ENCODE measurements at regions not wholly inside any gene's neighbourhood (a gene's known extent, or its start where the extent isn't known, plus 50 kb on each side); places are given as distances from the start of the nearest gene placed in this dataset.

DNA sequence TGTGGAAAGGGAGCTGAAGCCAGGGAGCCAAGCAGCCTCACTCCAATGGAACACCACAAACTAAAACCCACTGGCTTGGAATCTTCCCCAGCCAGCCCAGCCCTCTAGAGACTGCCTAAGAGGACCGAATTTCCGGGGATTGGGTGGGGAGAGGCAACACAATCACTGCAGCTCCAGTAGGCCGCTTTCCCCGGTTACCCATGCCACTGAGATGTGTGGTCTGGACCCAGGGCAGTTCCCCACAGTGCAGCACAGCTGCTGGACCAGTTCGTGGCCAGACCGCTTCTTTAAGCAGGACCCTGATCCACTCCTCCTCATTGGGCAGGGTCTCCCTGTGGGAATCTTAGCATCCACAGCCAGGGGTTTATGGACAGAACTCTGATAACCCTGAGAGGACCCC is 91.9 kb upstream of the PAGE3 start:
- TF ChIP-seq, protein P1, sequence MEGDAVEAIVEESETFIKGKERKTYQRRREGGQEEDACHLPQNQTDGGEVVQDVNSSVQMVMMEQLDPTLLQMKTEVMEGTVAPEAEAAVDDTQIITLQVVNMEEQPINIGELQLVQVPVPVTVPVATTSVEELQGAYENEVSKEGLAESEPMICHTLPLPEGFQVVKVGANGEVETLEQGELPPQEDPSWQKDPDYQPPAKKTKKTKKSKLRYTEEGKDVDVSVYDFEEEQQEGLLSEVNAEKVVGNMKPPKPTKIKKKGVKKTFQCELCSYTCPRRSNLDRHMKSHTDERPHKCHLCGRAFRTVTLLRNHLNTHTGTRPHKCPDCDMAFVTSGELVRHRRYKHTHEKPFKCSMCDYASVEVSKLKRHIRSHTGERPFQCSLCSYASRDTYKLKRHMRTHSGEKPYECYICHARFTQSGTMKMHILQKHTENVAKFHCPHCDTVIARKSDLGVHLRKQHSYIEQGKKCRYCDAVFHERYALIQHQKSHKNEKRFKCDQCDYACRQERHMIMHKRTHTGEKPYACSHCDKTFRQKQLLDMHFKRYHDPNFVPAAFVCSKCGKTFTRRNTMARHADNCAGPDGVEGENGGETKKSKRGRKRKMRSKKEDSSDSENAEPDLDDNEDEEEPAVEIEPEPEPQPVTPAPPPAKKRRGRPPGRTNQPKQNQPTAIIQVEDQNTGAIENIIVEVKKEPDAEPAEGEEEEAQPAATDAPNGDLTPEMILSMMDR (IDR thresholded peaks at IDR 0.05), result no peak
- TF ChIP-seq NFIC (IDR thresholded peaks at IDR 0.05; ENCODE audit: borderline replicate concordance) (no peak), SIN3A (IDR thresholded peaks at IDR 0.05; ENCODE audit: borderline replicate concordance, low read depth, low read length) (no peak), GABPA (IDR thresholded peaks at IDR 0.05; ENCODE audit: low read depth) (no peak), RFX5 (IDR thresholded peaks at IDR 0.05; ENCODE audit: low read length) (no peak), RCOR1 (IDR thresholded peaks at IDR 0.05; ENCODE audit: low read length) (no peak)
- TF ChIP-seq, protein P2, sequence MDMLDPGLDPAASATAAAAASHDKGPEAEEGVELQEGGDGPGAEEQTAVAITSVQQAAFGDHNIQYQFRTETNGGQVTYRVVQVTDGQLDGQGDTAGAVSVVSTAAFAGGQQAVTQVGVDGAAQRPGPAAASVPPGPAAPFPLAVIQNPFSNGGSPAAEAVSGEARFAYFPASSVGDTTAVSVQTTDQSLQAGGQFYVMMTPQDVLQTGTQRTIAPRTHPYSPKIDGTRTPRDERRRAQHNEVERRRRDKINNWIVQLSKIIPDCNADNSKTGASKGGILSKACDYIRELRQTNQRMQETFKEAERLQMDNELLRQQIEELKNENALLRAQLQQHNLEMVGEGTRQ (IDR thresholded peaks at IDR 0.05; ENCODE audit: borderline replicate concordance, low read depth, low read length), result no peak
